IPS DF 6.9 (cell line): ENCODE measurements at regions not wholly inside any gene's neighbourhood (a gene's known extent, or its start where the extent isn't known, plus 50 kb on each side); places are given as distances from the start of the nearest gene placed in this dataset.

ENCODE experiments used
- DNase-seq: peaks from one replicate; pipeline ENCODE4 v3.0.0-alpha.2; 2013; ENCODE audit warnings: low read depth, low spot score
- H3K27ac ChIP-seq: one replicate; pipeline ENCODE4 v1.5.1; 2013; ENCODE audit warnings: low read length, control low read depth
- H3K27me3 ChIP-seq: 2 replicates; pipeline ENCODE4 v1.6.1; 2013; ENCODE audit warnings: mild to moderate bottlenecking, low read length; ENCODE audit not compliant: control insufficient read depth, insufficient read depth
- H3K36me3 ChIP-seq: 2 replicates; pipeline ENCODE4 v1.6.1; 2013; ENCODE audit warnings: low read length; ENCODE audit not compliant: control insufficient read depth, insufficient read depth
- H3K4me1 ChIP-seq: 2 replicates; pipeline ENCODE4 v1.6.1; 2013; ENCODE audit warnings: low read length; ENCODE audit not compliant: control insufficient read depth, insufficient read depth
- H3K4me3 ChIP-seq: 2 replicates; pipeline ENCODE4 v1.5.1; 2013; ENCODE audit warnings: mild to moderate bottlenecking, low read length
- H3K9me3 ChIP-seq: 2 replicates; pipeline ENCODE4 v1.6.1; 2013; ENCODE audit warnings: low read length, inconsistent platforms; ENCODE audit not compliant: control insufficient read depth, insufficient read depth
- WGBS: extraction: QIAGEN DNeasy Blood & Tissue Kit; methylation state at CpG from one replicate; pipeline ENCODE4 v1.1.7; 2013; ENCODE audit warnings: mixed read lengths, missing lambda C conversion rate; ENCODE audit not compliant: insufficient read length, insufficient coverage; 5-methylcytosine and 5-hydroxymethylcytosine counted together

DNA sequence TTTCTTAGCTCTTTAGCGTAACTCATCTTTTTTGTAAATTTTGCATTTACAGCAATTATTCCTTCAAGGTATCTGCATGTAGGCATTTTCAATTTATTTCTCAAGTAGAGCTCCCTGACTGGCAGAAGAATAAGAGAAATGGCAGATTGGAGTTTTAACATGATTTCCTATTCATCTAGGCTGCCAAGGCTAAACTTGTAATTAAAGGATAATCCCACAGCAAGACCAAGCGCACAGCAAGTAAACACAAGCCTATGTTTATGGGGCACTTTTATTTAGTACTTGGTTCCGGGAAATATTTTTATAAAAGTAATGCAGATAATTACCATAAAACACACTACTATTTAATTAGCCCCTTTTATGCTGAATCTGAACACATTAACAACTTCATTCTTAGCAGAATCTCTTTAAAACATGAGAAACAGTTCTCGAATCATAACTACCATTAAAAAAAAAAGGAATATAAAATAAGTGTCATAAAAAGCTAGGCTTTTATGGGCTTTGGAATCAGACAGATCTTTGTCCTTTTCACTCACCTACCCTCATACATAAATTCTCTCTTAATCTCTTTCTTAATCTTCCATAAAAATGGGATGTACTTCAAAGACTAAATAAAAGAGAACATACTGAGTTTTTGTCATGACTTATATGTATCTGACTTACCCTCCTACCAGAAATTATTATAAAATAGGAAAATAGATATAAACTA is 961.6 kb upstream of the MIR17HG start:
- no CpG with 5 or more reads among the region's 4 CpGs for WGBS
- Histone ChIP-seq H3K4me3 (no peak overlapping the region), H3K9me3 (no peaks in the 10 kb centered on the region), H3K4me1 (no peaks in the 10 kb centered on the region), H3K27ac (no peak overlapping the region), H3K36me3 (no peaks in the 10 kb centered on the region), H3K27me3 (no peaks in the 10 kb centered on the region)
- no peak for DNase-seq

DNA sequence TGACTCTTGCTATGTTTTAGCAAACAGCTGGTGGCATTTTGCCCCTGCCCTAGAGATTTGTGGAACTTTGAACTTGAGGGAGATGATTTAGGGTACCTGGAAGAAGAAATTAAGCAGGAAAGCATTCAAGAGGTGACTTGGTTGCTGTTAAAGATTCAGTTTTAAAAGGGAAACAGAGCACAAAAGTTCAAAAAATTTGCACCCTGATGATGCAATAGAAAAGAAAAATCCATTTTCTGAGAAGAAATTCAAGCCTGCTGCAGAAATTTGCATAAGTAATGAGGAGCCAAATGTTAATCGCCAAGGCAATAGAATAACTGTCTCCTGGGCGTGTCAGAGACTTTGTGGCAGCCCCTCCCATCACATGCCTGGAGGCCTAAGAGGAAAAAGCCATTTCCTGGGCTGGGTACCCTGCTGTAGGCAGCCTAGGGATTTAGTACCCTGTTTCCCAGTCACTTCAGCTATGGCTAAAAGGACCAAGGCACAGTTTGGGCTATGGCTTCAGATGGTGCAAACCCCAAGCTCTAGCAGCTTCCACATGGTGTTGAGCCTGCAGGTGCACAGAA is 958.5 kb upstream of the MIR17HG start:
- no peaks in the 10 kb centered on the region for H3K27me3 ChIP-seq
- no CpG with 5 or more reads among the region's 2 CpGs for whole genome bisulfite sequencing
- H3K27ac ChIP-seq, result no peak overlapping the region
- no peaks in the 10 kb centered on the region for H3K36me3 ChIP-seq
- H3K4me3 ChIP-seq, result no peak overlapping the region
- H3K9me3 ChIP-seq, result no peaks in the 10 kb centered on the region
- no peaks in the 10 kb centered on the region for H3K4me1 ChIP-seq
- no peak for DNase-seq

DNA sequence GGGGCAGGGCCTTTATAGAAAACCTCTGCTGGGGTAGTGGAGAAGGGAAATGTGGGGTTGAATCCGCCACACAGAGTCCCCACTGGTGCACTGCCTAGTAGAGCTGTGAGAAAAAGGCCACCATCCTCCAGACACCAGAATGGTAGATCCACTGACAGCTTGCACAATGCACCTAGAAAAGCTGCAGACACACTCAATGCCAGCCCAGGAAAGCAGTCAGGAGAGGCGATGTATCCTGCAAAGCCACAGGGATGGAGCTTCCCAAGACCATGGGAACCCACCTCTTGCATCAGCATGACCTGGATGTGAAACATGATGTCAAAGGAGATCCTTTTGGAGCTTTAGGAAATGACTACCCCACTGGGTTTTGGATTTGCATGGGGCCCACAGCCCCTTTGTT is 958.0 kb upstream of the MIR17HG start:
- Histone ChIP-seq H3K36me3 (no peaks in the 10 kb centered on the region), H3K4me3 (no peak overlapping the region), H3K27me3 (no peaks in the 10 kb centered on the region), H3K4me1 (no peaks in the 10 kb centered on the region), H3K27ac (no peak overlapping the region), H3K9me3 (no peaks in the 10 kb centered on the region)
- DNase-seq, result no peak
- no CpG with 5 or more reads among the region's 2 CpGs for WGBS

DNA sequence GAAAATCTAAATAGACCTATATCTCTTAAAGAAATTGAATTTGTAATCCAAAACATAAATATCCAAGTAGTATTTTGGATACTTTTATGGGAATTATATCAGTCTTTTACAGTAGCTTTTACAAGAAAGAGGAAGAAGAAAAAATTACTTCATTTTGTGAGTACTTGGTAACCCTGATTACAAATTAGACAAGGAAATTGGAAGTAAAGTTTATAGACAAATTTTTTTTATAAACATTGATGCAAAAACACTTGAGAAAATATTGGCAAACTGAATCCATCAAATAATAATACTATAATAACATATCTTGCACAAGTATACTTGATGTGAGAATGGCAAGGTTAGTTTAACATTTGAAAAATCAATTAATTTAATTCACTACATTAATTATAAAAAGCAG is 954.1 kb upstream of the MIR17HG start:
- no peak overlapping the region for H3K27ac ChIP-seq
- DNase-seq, result no peak
- H3K4me1 ChIP-seq, result no peaks in the 10 kb centered on the region
- no peaks in the 10 kb centered on the region for H3K36me3 ChIP-seq
- H3K9me3 ChIP-seq, result no peaks in the 10 kb centered on the region
- H3K27me3 ChIP-seq, result no peaks in the 10 kb centered on the region
- no peak overlapping the region for H3K4me3 ChIP-seq

DNA sequence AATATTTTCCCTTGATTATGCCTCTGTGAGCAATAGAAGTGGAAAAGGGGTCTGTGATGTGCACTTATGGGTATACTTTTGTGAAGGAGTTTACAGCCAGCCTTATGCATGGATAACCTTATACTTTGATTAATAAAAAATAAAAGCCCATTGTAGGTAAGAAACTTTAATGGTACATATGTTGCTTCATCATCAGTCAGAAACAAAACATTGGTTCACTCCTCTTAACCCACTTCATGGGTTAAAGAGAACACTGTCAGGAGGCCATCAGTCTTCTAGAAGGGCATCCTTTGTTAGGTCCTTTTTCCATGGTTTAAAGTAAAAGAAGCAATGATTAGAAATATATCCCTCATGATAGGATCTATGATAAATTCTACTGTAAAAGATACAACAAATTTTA is 952.1 kb upstream of the MIR17HG start:
- Histone ChIP-seq H3K36me3 (no peaks in the 10 kb centered on the region), H3K27me3 (no peaks in the 10 kb centered on the region), H3K27ac (no peak overlapping the region), H3K9me3 (no peaks in the 10 kb centered on the region), H3K4me1 (no peaks in the 10 kb centered on the region), H3K4me3 (no peak overlapping the region)
- no peak for DNase-seq

DNA sequence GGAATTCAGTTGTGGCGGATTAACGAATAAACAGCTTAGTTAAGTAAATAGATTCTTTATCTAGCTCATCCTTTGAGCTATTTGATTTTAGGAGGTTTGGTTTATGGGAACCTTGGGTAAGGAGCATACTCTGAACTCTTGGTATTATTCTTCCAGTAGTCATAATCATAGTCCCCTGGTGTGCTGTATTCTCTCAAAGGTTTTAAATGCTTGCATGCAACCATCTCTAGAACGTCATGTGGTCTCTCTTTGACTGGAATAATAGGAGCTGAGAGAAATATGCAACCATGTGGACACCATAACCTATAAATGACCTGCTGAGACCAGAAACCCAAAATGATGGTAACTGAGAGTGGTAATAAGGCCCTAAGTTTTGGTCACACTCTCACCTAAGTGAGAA is 951.6 kb upstream of the MIR17HG start:
- DNase-seq, result no peak
- H3K4me3 ChIP-seq, result no peak overlapping the region
- no peaks in the 10 kb centered on the region for H3K27me3 ChIP-seq
- H3K9me3 ChIP-seq, result no peaks in the 10 kb centered on the region
- no peaks in the 10 kb centered on the region for H3K4me1 ChIP-seq
- no peak overlapping the region for H3K27ac ChIP-seq
- WGBS, result no CpG with 5 or more reads among the region's 3 CpGs
- H3K36me3 ChIP-seq, result no peaks in the 10 kb centered on the region

DNA sequence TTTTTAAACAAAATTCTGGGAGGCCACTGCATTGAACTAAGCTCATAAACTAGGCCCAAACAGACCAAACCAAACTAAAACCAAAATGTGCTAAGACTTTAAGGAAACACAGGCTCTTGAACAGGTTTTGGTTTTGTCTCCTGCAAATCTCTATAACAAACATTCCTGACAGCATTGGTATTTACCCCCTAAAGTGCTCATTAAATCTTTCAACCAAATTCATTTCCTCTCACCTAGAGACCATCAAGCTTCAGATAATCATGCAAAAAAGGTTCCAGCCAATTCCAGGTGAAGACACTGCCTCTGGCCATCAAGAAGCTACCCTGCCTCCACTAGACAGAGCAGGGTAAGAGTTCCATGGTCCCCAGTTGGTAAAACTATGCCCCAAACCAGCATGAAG is 951.2 kb upstream of the MIR17HG start:
- no peak for DNase-seq
- no peaks in the 10 kb centered on the region for H3K9me3 ChIP-seq
- H3K4me1 ChIP-seq, result no peaks in the 10 kb centered on the region
- H3K4me3 ChIP-seq, result no peak overlapping the region
- H3K27me3 ChIP-seq, result no peaks in the 10 kb centered on the region
- H3K36me3 ChIP-seq, result no peaks in the 10 kb centered on the region
- no peak overlapping the region for H3K27ac ChIP-seq

DNA sequence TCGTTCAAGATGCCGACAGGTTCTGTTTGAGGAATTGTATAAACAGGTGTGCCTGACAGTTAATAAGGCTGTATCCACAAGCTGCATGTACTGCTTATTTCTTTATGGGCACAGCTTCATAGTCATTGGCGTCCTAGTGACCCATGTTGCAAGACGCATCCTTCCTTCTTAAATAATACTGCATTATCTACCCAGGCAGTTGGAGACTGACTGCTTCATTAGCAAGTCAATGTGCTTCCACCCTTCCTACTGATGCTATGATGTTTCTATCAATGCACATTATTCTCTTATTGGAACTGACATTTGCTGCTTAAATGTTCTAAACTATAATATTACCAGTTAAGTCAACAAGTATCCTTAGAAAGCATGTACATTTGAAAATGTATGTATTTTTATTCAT is 950.0 kb upstream of the MIR17HG start:
- H3K27me3 ChIP-seq, result no peaks in the 10 kb centered on the region
- H3K4me3 ChIP-seq, result no peak overlapping the region
- no peaks in the 10 kb centered on the region for H3K36me3 ChIP-seq
- no peak overlapping the region for H3K27ac ChIP-seq
- WGBS, result no CpG with 5 or more reads among the region's 4 CpGs
- H3K9me3 ChIP-seq, result no peaks in the 10 kb centered on the region
- H3K4me1 ChIP-seq, result no peaks in the 10 kb centered on the region
- no peak for DNase-seq

DNA sequence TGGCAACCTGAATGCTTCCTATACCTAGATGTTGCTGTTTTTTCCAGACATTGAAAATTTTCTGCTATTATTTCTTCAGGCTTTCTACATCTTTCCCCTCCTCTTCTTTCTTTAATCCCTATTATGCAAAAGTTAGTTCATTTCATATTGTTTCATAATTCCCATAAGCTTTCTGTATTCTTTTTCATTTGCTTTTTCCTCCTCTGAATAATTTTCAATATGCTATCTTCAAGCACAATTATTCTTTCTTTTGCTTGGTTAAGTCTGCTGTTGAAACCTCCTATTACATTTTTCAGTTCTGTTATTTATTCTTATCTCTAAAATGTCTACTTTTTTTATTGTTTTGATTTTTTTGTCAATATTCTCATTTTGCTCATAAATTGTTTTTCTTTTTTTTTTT is 947.1 kb upstream of the MIR17HG start:
- no peaks in the 10 kb centered on the region for H3K27me3 ChIP-seq
- no peak overlapping the region for H3K4me3 ChIP-seq
- no peak overlapping the region for H3K27ac ChIP-seq
- no peaks in the 10 kb centered on the region for H3K9me3 ChIP-seq
- no peaks in the 10 kb centered on the region for H3K4me1 ChIP-seq
- no peak for DNase-seq
- no peaks in the 10 kb centered on the region for H3K36me3 ChIP-seq

DNA sequence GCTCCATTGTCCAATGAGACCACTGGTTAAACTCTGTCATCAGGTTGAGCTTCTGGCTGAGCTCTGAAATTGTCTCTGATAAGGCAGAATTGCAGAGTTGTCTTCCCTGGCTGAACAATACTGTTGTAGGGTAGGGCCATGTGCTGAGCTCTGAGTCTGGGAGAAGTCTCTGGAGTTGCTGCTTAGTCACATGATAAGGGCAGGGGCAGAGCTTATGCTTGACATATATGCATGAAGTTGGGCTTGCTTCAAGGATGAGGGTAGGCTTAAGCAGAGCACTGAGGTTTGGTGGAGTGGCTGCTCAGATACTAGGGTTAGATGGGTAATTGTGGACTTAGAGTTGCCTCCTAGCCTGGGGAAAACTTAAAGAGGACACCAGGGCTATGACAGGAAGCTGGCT is 946.3 kb upstream of the MIR17HG start:
- H3K36me3 ChIP-seq, result no peaks in the 10 kb centered on the region
- H3K27ac ChIP-seq, result no peak overlapping the region
- no peaks in the 10 kb centered on the region for H3K27me3 ChIP-seq
- H3K4me3 ChIP-seq, result no peak overlapping the region
- H3K9me3 ChIP-seq, result no peaks in the 10 kb centered on the region
- no peak for DNase-seq
- no peaks in the 10 kb centered on the region for H3K4me1 ChIP-seq

DNA sequence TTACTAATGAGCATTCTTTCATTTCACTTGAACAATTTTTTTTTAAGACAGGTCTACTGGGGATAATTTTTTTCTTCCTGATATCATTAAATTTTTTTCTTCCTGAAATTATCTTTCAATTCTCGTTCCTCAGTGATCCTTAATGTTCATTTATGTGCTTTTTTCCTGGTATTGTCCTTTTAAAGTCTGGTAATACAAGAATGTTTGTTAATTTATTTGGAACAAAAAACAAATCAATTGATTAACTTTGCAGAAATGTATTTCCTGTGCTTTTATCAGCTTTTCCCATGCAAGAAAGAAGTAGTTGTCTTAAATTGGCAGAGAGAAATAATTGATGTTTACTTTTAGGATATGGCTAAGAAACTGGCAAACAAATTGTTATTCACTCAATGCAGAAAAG is 945.4 kb upstream of the MIR17HG start:
- H3K4me1 ChIP-seq, result no peaks in the 10 kb centered on the region
- DNase-seq, result no peak
- no peak overlapping the region for H3K4me3 ChIP-seq
- no peak overlapping the region for H3K27ac ChIP-seq
- no peaks in the 10 kb centered on the region for H3K9me3 ChIP-seq
- no peaks in the 10 kb centered on the region for H3K27me3 ChIP-seq
- no peaks in the 10 kb centered on the region for H3K36me3 ChIP-seq
- WGBS, result no CpG with 5 or more reads among the region's 1 CpG
